Motor neuron (in vitro differentiated cells): ENCODE measurements at regions not wholly inside any gene's neighbourhood (a gene's known extent, or its start where the extent isn't known, plus 50 kb on each side); places are given as distances from the start of the nearest gene placed in this dataset.
A peak's percentile ranks its signal among the peaks of the same experiment; 100 is the strongest.

Experiments used
- ATAC-seq, 8 experiments: fragments of 200-7000 bp; cut with Tn5 transposase; replicated peaks in 6 of 8; 2 replicates each; pipeline ENCODE4 v1.8.0; 2021; ENCODE audit warnings: mild to moderate bottlenecking in 8 of 8, moderate library complexity in 8 of 8
- H3K27ac ChIP-seq, 2 donors: fragments of 250-450 bp; sonication (Bioruptor Pico); 2 replicates each; pipeline ENCODE4 v1.9.0; 2021; ENCODE audit warnings: antibody characterized with exemption in 2 of 2, mild to moderate bottlenecking in 2 of 2, moderate library complexity in 1 of 2
- H3K4me1 ChIP-seq, 2 donors: fragments of 250-450 bp; sonication (Bioruptor Pico); replicated peaks in 1 of 2; 2 replicates each; pipeline ENCODE4 v1.6.1; 2021; ENCODE audit warnings: antibody characterized with exemption in 2 of 2, mild to moderate bottlenecking in 2 of 2, moderate library complexity in 1 of 2
- H3K4me3 ChIP-seq, 5 donors: fragments of 250-450 bp; sonication (Bioruptor Pico); 2 replicates each; pipeline ENCODE4 v1.9.0; 2021; ENCODE audit warnings: antibody characterized with exemption in 5 of 5, mild to moderate bottlenecking in 5 of 5, moderate library complexity in 4 of 5
- WGBS, 10 experiments: fragments of 450-650 bp; shearing (Covaris generic); methylation state at CpG; one replicate each; pipeline ENCODE4 v1.0.0; 2022; 5-methylcytosine and 5-hydroxymethylcytosine counted together
- in situ Hi-C, 9 experiments: fragments of 400-800 bp; cut with MboI; loops; one replicate each; pipeline ENCODE4 v1.15.0; 2021; ENCODE audit warnings: low sequenced_read_pairs in 9 of 9, low pct_unique_long_range_greater_than_20kb in 2 of 9; ENCODE audit not compliant: unreplicated experiment in 9 of 9

DNA sequence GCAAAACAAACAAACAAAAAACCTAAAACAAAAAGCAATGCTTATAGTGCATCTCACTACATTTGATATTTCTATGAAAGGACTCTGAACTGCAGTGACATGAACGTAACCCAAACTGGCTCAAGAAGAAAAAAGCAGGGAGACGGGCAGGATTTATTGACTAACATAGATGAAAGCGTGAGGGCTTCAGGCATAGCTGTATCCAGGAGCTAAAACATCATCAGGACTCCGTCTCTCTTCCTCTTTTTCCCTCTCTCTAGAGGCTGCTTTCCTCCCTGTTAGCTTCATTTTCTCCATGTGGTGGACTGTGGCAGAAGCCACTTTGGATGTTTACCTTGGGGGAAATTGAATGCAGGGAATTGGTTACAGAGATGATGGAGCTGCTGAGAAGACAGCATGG, 418.2 kb upstream of the PROK2 start:
- no peak for ATAC-seq
- Histone ChIP-seq H3K4me3 (no peak overlapping the region), H3K27ac (no peak overlapping the region), H3K4me1 (peaks cover 4 to 8% of the 10 kb centered on the region in 2 donors)
- 40 to 100% (median 69%) methylated on average over 1 to 4 of the region's 4 CpGs; no CpG with 5 or more reads in 2 of the 10 experiments for WGBS, 10 experiments
- in situ Hi-C loops: no loop called here

GRCh38 chr3:72200332-72200731, 415.4 kb upstream of the PROK2 start:
- 50 to 100% (median 86%) methylated on average over 1 of the region's 1 CpG; no CpG with 5 or more reads in 3 of the 10 experiments for WGBS, 10 experiments
- ATAC-seq: no peak
- in situ Hi-C loops: no loop called here

GRCh38 chr3:72199530-72199929, 414.6 kb upstream of the PROK2 start:
- H3K27ac ChIP-seq: no peak overlapping the region
- peaks cover 4 to 6% of the 10 kb centered on the region in 2 donors for H3K4me1 ChIP-seq
- no peak for ATAC-seq
- no peak overlapping the region for H3K4me3 ChIP-seq
- in situ Hi-C loops: no loop called here
- 0 to 100% (median 89%) methylated on average over 1 to 3 of the region's 3 CpGs; no CpG with 5 or more reads in 4 of the 10 experiments for WGBS, 10 experiments

More at GRCh38 chr3:72200332-72200731, 415.4 kb upstream of the PROK2 start:
- Histone ChIP-seq H3K4me1 (peaks cover 4 to 10% of the 10 kb centered on the region in 2 donors), H3K4me3 (no peak overlapping the region), H3K27ac (no peak overlapping the region)

DNA sequence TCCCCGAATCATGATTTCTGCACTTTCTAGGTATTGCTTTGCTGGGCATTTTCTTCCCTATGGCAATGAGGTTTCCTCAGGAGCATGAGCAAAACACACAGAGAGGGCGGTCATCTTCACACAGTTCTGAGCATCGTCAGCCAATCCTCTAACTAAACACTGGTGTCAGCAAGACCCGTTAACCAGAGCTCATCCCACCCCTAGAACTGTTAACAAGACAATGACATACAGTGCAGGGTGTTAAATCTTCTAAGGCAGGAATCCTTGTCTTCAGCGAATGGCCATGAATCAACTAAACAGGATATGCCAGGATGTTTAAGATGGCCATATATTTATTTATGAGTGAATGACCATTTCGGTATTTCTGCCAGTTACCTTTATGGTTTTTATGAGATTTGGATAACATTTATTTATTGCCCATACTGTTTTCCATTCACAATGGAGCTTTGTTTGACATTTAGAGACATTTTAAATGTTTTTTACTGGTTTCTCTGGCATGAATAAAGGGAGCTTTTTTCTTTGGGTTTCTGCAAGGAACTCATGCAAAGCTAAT, 411.5 kb upstream of the PROK2 start:
- Histone ChIP-seq H3K4me3 (no peak overlapping the region), H3K27ac (no peak overlapping the region), H3K4me1 (peaks cover 3 to 6% of the 10 kb centered on the region in 2 donors)
- ATAC-seq: peak in 2 of 8 experiments; percentile 32 to 35
- in situ Hi-C loops: no loop called here
- WGBS, 10 experiments: 38 to 100% (median 71%) methylated on average over 1 to 5 of the region's 6 CpGs; no CpG with 5 or more reads in 2 of the 10 experiments

DNA sequence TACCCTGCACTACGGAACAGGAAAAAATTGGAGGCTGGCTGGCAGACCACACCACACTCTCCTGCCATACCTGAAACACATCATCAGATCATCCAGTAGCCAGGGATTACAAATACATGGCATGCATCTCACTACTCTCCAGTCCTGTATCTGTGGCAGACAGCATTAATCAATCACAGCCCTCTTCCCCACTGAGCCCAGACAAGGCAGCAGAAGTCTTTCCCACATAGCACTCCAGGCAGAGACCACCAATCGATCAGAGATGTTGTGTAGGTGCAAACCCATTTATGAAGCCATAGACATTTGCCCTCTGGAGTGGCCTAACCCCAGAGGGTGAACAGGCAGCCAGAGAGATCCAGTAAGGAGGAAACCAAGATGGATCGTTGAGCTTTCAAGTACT, 410.9 kb upstream of the PROK2 start:
- no peak overlapping the region for H3K27ac ChIP-seq

GRCh38 chr3:72194458-72194857, 409.5 kb upstream of the PROK2 start:
- in situ Hi-C loops: no loop called here
- WGBS, 10 experiments: 60 to 100% (median 91%) methylated on average over 1 to 4 of the region's 6 CpGs; no CpG with 5 or more reads in 6 of the 10 experiments
- Histone ChIP-seq H3K4me1 (peaks cover 3 to 6% of the 10 kb centered on the region in 2 donors), H3K4me3 (no peak overlapping the region), H3K27ac (no peak overlapping the region)
- ATAC-seq: peak in 1 of 8 experiments; percentile 5

More for the DNA sequence above, 410.9 kb upstream of the PROK2 start:
- 50 to 100% (median 90%) methylated on average over 1 to 3 of the region's 3 CpGs; no CpG with 5 or more reads in 3 of the 10 experiments for WGBS, 10 experiments
- Histone ChIP-seq H3K4me3 (no peak overlapping the region), H3K4me1 (peaks cover 3 to 6% of the 10 kb centered on the region in 2 donors)
- no peak for ATAC-seq
- in situ Hi-C loops: no loop called here

DNA sequence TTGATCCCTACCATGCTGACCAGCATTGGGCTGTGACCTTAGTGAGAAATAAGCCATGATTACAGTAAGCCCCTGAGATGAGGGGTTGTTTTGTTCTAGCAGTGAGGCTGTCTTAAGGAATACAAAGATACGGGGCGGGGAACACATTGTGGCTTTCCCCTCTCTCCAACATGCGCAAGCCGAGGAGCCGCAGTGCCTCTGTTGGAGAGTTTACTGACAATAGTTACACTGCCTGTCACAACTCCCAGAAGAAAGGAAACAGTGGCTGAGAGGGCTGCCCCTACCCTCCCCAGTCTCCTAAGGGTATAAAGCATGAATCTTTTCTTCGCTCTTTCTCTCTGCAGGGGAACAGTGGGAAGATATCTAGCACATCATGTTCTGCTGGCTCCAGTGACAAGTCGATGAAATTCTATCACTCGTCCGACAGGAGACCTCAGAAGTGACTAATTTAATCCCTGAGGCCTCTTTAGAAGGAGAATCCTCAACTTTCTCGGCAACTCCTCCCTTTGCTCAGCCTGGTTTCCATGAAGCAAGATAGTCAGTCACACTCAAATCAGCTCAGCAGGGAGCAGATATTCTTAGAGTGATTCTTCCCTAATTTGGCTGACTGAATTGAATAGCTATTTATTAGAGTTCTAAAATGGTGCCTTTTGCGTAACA, 409.0 kb upstream of the PROK2 start:
- Histone ChIP-seq H3K4me1 (peaks cover 3 to 6% of the 10 kb centered on the region in 2 donors), H3K4me3 (no peak overlapping the region), H3K27ac (peak overlapping the region in 1 of 2 donors; percentile 29)
- WGBS, 10 experiments: 11 to 84% (median 60%) methylated on average over 3 to 11 of the region's 11 CpGs; no CpG with 5 or more reads in 3 of the 10 experiments
- in situ Hi-C loops: no loop called here
- peak in 6 of 8 experiments; percentile 54 to 90 (median 60) for ATAC-seq

DNA sequence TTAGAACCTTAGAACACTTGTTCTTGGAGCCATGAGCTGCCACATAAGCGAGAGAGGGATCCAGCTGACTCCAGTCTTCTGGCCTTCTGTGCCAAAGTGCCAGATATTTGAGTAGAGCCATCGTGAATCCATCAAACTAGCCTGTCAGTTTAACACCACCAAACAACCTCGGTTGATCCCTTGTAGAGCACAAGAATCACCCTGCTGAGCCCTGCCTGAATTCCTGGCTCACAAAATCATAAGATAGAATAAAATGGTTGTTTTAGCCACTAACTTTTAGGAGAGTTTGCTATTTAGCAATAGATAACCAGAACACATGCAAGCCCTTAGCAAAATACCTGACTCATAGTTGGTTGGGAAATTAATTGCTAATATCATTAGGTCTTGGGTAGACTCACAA, 407.6 kb upstream of the PROK2 start:
- in situ Hi-C loops: no loop called here

GRCh38 chr3:72191209-72191960, 406.4 kb upstream of the PROK2 start:
- Histone ChIP-seq H3K4me3 (no peak overlapping the region), H3K27ac (no peak overlapping the region), H3K4me1 (peaks cover 2 to 6% of the 10 kb centered on the region in 2 donors)
- WGBS, 10 experiments: 0 to 100% (median 85%) methylated on average over 1 to 4 of the region's 4 CpGs
- in situ Hi-C loops: no loop called here
- ATAC-seq: no peak

More for the DNA sequence above, 407.6 kb upstream of the PROK2 start:
- 17 to 100% (median 72%) methylated on average over 1 to 3 of the region's 3 CpGs; no CpG with 5 or more reads in 2 of the 10 experiments for WGBS, 10 experiments
- Histone ChIP-seq H3K27ac (no peak overlapping the region), H3K4me3 (no peak overlapping the region), H3K4me1 (peaks cover 3 to 6% of the 10 kb centered on the region in 2 donors)
- ATAC-seq: no peak

DNA sequence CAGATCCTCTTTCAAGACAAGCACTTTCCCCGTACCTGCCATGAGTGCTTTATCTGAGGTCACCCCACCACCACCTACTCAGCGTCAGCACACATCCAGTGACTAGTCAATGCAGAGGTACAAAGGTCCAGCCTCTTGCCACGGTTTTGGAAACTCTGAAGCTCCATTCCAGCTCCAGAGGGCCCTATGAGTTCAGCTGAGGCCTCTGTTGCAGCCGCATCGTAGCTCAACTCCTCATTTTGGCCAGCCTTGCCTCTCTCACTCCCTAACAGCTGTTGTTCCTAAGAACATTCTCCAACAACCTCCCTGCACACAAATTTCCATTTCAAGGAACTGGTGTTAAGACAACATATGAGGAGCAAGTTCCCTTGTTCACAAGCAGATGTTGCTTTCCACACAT, 405.1 kb upstream of the PROK2 start:
- 20 to 100% (median 64%) methylated on average over 1 to 3 of the region's 5 CpGs; no CpG with 5 or more reads in 4 of the 10 experiments for WGBS, 10 experiments
- in situ Hi-C loops: no loop called here
- Histone ChIP-seq H3K4me3 (no peak overlapping the region), H3K4me1 (peaks cover 0 to 10% of the 10 kb centered on the region in 2 donors), H3K27ac (no peak overlapping the region)
- ATAC-seq: no peak

- H3K27ac ChIP-seq: no peak overlapping the region
- H3K4me1 ChIP-seq: peaks cover 0 to 10% of the 10 kb centered on the region in 2 donors
- 50 to 94% (median 86%) methylated on average over 1 to 3 of the region's 3 CpGs; no CpG with 5 or more reads in 3 of the 10 experiments for WGBS, 10 experiments
- no peak for ATAC-seq
- no peak overlapping the region for H3K4me3 ChIP-seq
- in situ Hi-C loops: no loop called here
Observed at GRCh38 chr3:72189339-72189738, 404.4 kb upstream of the PROK2 start.

GRCh38 chr3:72188536-72188935, 403.6 kb upstream of the PROK2 start:
- ATAC-seq: no peak
- H3K27ac ChIP-seq: no peak overlapping the region
- WGBS, 10 experiments: 83 to 100% (median 100%) methylated on average over 1 to 2 of the region's 2 CpGs; no CpG with 5 or more reads in 4 of the 10 experiments
- H3K4me3 ChIP-seq: no peak overlapping the region
- in situ Hi-C loops: no loop called here
- peaks cover 0 to 5% of the 10 kb centered on the region in 2 donors for H3K4me1 ChIP-seq

DNA sequence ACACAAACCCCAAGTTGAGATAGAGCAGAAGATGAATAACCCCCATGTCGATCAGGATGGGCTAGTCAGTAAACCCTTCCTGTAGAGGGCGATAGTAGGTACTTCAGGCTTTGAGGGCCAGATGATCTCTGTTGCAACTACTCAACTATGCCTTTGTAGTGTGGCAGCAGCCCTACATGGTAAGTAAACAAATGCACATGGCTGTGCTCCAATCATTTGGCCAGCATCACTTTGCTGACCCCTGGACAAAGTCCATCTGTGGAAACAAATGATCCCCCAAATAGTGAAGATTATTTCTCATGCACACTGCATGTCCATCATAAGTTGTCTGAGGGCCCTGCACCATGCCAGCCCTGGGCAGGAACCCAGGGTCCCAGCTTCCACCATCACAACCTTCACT, 402.2 kb upstream of the PROK2 start:
- H3K4me3 ChIP-seq: no peak overlapping the region
- no peak for ATAC-seq
- no peak overlapping the region for H3K27ac ChIP-seq
- 78 to 100% methylated on average over 1 to 2 of the region's 2 CpGs; no CpG with 5 or more reads in 8 of the 10 experiments for WGBS, 10 experiments
- in situ Hi-C loops: no loop called here
- peaks cover 0 to 4% of the 10 kb centered on the region in 2 donors for H3K4me1 ChIP-seq
